ENCODE measurements at regions not wholly inside any gene's neighbourhood (a gene's known extent, or its start where the extent isn't known, plus 50 kb on each side); places are given as distances from the start of the nearest gene placed in this dataset.

DNA sequence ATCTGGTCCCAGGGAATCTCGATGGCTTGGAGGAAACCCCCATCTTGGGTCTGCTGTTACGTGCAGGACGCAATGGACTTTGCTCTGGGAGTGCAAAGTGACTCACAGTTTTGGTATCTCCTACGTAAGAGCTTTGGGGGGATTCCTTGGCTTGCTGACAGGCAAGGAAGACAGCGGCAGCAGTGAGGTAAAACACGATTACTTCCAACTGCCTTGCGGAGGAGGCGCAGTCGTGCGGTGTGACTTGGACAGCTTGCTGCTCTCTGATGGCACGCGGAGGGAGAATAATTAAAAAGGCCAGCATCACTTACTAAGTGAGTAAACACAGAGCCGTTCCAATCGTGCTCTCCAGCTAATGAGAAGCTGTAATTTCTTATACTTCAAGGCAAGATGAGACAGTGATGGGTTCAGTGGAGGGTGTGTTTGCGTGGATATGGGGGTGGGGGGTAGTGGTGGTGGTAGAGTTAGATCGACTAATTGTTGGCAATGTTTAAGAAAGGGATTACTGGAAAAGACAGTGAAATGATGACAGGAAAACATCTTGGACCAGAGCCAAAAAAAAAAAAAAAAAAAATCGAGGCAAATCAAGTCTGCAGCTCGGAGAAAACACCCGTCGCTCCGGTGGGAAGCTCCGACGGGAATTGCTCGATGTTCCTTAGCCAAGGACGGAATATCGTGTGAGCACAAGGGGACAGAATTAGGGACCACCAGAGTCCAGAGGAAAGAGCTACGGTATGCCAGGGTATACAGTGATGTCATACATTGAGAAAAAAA is 184.8 kb upstream of the ZFHX3 start:
- DNase-seq: no peak

DNA sequence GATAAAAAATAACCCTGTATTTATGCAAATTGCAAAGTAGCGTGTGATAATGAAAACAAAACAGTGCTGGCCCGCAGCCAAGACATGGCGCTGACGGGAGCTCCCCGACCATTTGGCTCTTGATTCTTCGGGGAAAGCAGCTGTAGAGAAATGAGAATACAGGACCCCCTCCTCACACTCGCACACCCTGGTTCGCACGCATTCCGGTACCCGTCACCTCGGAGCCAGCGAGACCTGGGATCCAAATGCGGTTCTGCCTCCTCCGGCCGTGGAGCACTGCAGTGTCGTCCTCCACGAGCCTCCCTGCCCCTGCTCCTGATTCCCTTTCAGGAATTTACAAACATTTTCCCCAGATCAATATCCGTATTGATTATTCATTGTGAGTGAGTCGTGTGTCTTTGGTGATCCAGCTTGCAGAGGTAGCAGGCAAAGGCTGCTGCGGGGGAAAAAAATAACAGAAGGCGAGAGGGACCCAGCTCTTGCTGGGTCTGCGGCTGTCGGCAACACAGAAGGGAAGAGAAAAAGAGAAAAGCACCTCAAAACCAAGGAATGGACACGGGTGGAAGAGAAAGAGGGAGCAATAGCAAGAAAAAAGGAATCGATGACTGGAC is 184.1 kb upstream of the ZFHX3 start:
- no peak for DNase-seq

GRCh38 chr16:73231379-73231778 is 183.5 kb upstream of the ZFHX3 start:
- DNase-seq: no peak

DNA sequence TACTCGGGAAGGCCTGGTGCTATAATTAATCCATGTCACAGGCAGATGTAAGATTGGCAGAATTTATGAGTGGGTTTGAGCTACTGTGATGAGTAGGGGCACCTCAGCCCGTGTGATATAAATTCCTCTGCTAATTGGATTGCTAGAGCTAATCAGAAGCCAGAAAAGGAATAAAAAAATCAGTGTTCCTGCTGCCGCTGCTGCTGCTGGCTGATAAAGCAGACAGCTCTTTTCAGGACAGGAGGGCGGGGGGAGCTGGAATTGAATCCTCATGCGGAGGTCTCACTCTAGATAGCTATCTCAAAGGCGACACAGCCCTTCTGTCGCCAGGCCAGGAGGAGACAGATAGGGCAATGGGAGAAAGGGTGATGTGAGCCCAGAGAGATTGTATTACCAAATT is 182.7 kb upstream of the ZFHX3 start:
- no peak for DNase-seq

DNA sequence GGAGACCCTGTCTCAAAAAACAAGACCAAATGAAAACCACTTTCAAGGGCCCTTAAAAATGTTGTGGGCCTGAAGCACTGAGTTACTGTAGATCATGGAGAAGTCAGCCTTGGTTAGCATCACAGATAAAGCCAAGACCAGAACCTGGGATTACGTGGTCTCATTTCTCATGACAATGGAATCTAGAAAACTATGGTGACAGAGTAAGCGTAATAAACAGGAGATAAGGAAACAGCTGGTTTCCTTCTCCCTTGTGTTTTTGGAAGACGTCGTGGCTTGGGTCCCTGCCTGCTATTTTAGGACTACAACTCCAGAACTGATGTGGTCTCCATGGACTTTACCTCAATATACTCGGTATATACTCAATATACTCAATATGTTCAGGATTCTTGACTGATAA is 180.7 kb upstream of the ZFHX3 start:
- DNase-seq: no peak

DNA sequence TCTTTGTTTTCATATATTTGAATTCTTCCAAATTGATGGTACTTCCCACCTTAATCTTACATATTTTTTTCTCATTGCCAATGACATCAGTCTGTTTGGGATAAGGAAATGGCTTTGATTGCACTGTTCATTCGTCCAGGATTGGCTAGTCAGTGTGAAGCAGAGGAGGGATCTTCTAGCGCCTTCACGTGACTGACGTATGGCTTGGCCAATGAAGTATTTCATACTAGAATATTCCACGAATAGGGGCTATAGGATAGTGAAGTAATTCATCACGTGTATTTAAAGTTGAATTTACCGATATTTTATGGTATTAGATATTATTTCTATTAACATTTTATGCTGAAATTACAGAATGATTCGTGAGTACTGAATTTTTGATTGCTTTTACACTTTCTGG is 178.7 kb upstream of the ZFHX3 start:
- DNase-seq: no peak

GRCh38 chr16:73225983-73226382 is 178.1 kb upstream of the ZFHX3 start:
- DNase-seq: no peak

- no peak for DNase-seq
Measured at GRCh38 chr16:73220836-73221235, 172.9 kb upstream of the ZFHX3 start.

- DNase-seq: no peak
Measured at GRCh38 chr16:73219176-73219575, 171.2 kb upstream of the ZFHX3 start.

- DNase-seq: no peak
Measured at GRCh38 chr16:73217654-73218053, 169.7 kb upstream of the ZFHX3 start.

DNA sequence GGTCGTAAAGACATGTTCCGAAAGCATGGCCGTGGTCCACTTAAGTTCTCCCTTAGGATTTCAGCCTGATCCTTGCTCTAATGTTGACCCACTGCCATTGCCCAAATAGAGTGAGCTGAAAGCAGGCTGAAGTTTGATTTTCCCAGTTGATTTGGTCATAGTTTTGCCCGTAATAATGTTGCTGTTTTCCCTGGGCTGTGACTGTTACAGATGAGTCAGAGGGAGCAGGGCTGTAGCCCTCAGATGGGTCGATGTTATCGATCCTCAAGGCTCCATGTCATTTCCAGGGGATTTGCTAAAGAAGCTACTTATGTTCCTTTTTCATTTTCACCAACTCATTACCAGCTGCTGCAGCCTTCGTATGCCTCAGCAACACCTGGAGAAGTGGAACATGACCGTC is 169.0 kb upstream of the ZFHX3 start:
- no peak for DNase-seq

- no peak for DNase-seq
Measured at GRCh38 chr16:73215678-73216377, 167.9 kb upstream of the ZFHX3 start.

- no peak for DNase-seq
Measured at GRCh38 chr16:73214825-73215677, 167.1 kb upstream of the ZFHX3 start.

DNA sequence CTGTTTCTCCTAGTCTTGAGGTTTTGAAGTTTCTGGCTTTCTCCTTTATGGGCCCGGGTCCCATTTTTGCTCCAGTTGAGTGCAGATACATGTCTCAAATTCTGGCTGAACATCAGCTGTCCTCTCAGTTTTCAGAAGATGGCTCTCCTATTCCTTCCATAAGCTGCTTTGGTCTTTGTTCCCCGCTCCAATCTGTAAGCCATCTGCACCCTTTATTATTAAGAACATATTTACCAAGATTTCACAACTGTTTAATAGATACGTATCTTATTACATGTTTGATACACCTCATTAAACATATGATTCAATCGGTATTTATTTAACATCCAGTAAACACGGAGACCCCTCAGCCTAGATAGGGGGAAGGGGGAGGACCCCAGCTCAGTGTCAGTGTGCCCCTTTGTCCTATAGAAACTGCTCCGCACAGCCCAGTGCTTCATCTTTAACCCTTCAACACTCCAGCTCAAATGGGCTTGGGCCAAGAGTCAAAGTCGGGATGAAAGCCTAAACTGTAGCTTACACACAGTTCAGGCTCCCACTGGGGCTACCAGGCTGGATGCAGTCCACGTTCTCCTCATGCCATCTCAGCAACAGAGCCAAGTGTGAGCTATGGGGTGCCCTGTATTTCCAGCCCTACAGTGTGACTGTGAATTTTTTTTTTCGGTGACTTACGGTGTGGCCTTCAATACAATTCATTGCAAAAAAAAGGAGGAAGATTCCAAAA is 166.0 kb upstream of the ZFHX3 start:
- DNase-seq: no peak

DNA sequence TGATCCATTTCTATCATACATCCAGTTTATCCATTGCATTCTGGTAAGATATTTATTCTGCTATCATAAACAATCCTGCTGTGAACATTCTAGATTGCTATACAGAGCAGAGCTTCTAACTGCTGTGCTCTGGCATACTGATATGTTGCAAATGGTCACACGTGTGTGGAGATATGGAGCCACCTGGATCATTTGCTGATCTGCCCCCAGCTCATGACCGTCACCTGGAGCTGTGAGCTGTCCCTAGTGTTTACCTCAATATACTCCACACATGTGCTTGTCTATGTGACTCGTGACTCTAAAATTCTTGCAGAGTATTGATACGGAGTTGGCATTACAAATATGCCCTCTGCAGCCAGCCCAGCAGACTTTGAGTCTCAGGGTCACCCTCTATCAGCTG is 164.5 kb upstream of the ZFHX3 start:
- DNase-seq: no peak

- DNase-seq: no peak
Measured at GRCh38 chr16:73210686-73211085, 162.8 kb upstream of the ZFHX3 start.

- no peak for DNase-seq
Measured at GRCh38 chr16:73210084-73210483, 162.2 kb upstream of the ZFHX3 start.

DNA sequence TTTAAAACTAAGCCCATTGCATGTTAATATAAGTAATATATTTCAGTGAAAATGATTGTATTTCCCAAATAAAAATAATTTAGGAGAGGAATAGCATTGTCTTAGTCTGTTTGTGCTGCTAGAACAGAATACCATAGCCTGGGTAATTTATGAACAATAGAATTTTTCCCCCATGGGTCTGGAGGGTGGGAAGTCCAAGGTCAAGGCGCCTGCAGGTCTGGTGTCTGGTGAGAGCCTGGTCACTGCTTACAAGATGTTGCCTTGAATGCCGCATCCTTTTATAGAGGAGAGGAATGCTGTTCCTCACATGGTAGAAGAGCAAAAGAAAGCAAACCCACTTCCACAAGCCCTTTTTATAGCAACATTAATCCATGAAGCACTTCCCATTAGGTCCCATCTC is 161.3 kb upstream of the ZFHX3 start:
- DNase-seq: no peak

DNA sequence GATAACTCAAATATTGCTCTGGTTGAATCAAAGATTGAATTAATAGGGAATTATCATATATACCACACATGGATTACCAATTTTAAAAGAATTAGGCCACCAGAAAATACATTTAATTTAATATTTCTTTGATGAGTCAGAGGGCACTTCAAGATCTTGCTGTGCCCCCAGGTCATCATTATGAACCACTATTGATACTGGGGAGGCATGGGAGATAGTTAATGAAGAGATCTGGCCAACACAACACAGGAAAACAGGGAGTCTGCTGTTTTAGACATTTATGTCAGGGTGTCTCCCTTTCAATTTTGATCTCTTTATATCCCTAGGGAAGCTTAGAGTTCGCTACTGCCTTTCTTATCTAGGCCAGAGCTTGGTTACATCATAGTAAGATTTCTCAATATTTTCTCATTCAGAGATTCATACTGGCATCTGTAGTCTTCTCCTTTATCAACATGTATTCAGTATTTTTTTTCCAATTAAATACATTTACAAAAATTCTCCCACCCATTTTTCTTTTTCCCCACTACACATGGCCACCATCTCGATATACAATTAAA is 158.3 kb upstream of the ZFHX3 start:
- no peak for DNase-seq

GRCh38 chr16:73205153-73205886 is 157.4 kb upstream of the ZFHX3 start:
- no peak for DNase-seq

GRCh38 chr16:73204359-73205152 is 156.6 kb upstream of the ZFHX3 start:
- DNase-seq: no peak

Data from activated CD4-positive, alpha-beta T cell treated with anti-CD3 and anti-CD28 coated beads, Interleukin-2, amount 50 U/mL, for 4 hours (primary cell).